ENCODE measurements at regions not wholly inside any gene's neighbourhood (a gene's known extent, or its start where the extent isn't known, plus 50 kb on each side); places are given as distances from the start of the nearest gene placed in this dataset.

- no peak for DNase-seq (ENCODE audit: low spot score)
These were observed 221.8 kb upstream of the SUCLG2 start for GRCh38 chr3:67876261-67876660.

- DNase-seq (ENCODE audit: low spot score) = no peak
These were observed 221.4 kb upstream of the SUCLG2 start for GRCh38 chr3:67875858-67876257.

- DNase-seq (ENCODE audit: low spot score) = no peak
These were observed 220.9 kb upstream of the SUCLG2 start for GRCh38 chr3:67875338-67875737.

GRCh38 chr3:67870477-67870876 is 216.1 kb upstream of the SUCLG2 start:
- DNase-seq (ENCODE audit: low spot score) = no peak

GRCh38 chr3:67866571-67866970 is 212.2 kb upstream of the SUCLG2 start:
- no peak for DNase-seq (ENCODE audit: low spot score)

GRCh38 chr3:67864587-67865183 is 210.3 kb upstream of the SUCLG2 start:
- DNase-seq (ENCODE audit: low spot score) = no peak

GRCh38 chr3:67863869-67864268 is 209.5 kb upstream of the SUCLG2 start:
- DNase-seq (ENCODE audit: low spot score) = no peak

GRCh38 chr3:67860429-67860828 is 206.0 kb upstream of the SUCLG2 start:
- no peak for DNase-seq (ENCODE audit: low spot score)

- DNase-seq (ENCODE audit: low spot score) = no peak
These were observed 204.1 kb upstream of the SUCLG2 start for GRCh38 chr3:67858492-67858891.

GRCh38 chr3:67856718-67857117 is 202.3 kb upstream of the SUCLG2 start:
- DNase-seq (ENCODE audit: low spot score) = no peak

- no peak for DNase-seq (ENCODE audit: low spot score)
These were observed 200.3 kb upstream of the SUCLG2 start for GRCh38 chr3:67854663-67855062.

GRCh38 chr3:67853520-67853919 is 199.1 kb upstream of the SUCLG2 start:
- DNase-seq (ENCODE audit: low spot score) = no peak

- DNase-seq (ENCODE audit: low spot score) = no peak
These were observed 193.9 kb upstream of the SUCLG2 start for GRCh38 chr3:67848299-67848698.

GRCh38 chr3:67846166-67846565 is 191.8 kb upstream of the SUCLG2 start:
- no peak for DNase-seq (ENCODE audit: low spot score)

- DNase-seq (ENCODE audit: low spot score) = no peak
These were observed 178.4 kb upstream of the SUCLG2 start for GRCh38 chr3:67832817-67833216.

- DNase-seq (ENCODE audit: low spot score) = no peak
These were observed 176.8 kb upstream of the SUCLG2 start for GRCh38 chr3:67831262-67831661.

GRCh38 chr3:67828486-67829010 is 174.1 kb upstream of the SUCLG2 start:
- no peak for DNase-seq (ENCODE audit: low spot score)

- no peak for DNase-seq (ENCODE audit: low spot score)
These were observed 166.7 kb upstream of the SUCLG2 start for GRCh38 chr3:67821135-67821534.

- no peak for DNase-seq (ENCODE audit: low spot score)
These were observed 165.0 kb upstream of the SUCLG2 start for GRCh38 chr3:67819447-67819846.

- DNase-seq (ENCODE audit: low spot score) = no peak
These were observed 155.0 kb upstream of the SUCLG2 start for GRCh38 chr3:67809370-67809935.

GRCh38 chr3:67808906-67809305 is 154.5 kb upstream of the SUCLG2 start:
- DNase-seq (ENCODE audit: low spot score) = no peak

GRCh38 chr3:67804578-67804977 is 150.2 kb upstream of the SUCLG2 start:
- DNase-seq (ENCODE audit: low spot score) = no peak

GRCh38 chr3:67804089-67804488 is 149.7 kb upstream of the SUCLG2 start:
- DNase-seq (ENCODE audit: low spot score) = no peak

GRCh38 chr3:67798412-67798811 is 144.0 kb upstream of the SUCLG2 start:
- DNase-seq (ENCODE audit: low spot score) = no peak

All from AG20443 (cell line).